Testis (tissue), 2 donors: ENCODE measurements at regions not wholly inside any gene's neighbourhood (a gene's known extent, or its start where the extent isn't known, plus 50 kb on each side); places are given as distances from the start of the nearest gene placed in this dataset.
"Not testable (repeated sequence)": the region's sequence is repeated elsewhere in the genome, so short reads cannot be mapped to it uniquely, and the experiment has no call there.

Experiments
- DNase-seq: peaks from one replicate; pipeline ENCODE4 v3.0.0-alpha.2; 2019
- H3K27ac ChIP-seq, 2 donors: fragments of 200-600 bp; sonication (generic); one replicate each; pipeline ENCODE4 v1.5.1; 2019
- H3K27me3 ChIP-seq: fragments of 200-600 bp; sonication (generic); one replicate; pipeline ENCODE4 v1.5.1; 2019
- H3K36me3 ChIP-seq: fragments of 200-600 bp; sonication (generic); one replicate; pipeline ENCODE4 v1.5.1; 2017; ENCODE audit warnings: low read depth; ENCODE audit errors: missing control alignments
- H3K4me1 ChIP-seq: fragments of 200-600 bp; sonication (generic); one replicate; pipeline ENCODE4 v1.5.1; 2019
- H3K4me3 ChIP-seq, 2 donors: fragments of 200-600 bp; sonication (generic); one replicate each; pipeline ENCODE4 v1.5.1; 2017 to 2019
- H3K9me3 ChIP-seq: fragments of 200-600 bp; sonication (generic); one replicate; pipeline ENCODE4 v1.5.1; 2017
- POLR2A ChIP-seq: fragments of 450-650 bp; IDR thresholded peaks from one replicate; pipeline ENCODE4 v1.6.1; 2017; ENCODE audit warnings: antibody characterized with exemption, mild to moderate bottlenecking, moderate library complexity
- WGBS, 2 donors: methylation state at CpG; one replicate each; pipeline ENCODE4 v1.1.5; 2018; 5-methylcytosine and 5-hydroxymethylcytosine counted together
- intact Hi-C: fragments of 100-400 bp; cut with DNase I; formaldehyde crosslinking; loops from one replicate; pipeline ENCODE4 v1.15.1; 2023; ENCODE audit warnings: low total_unique reads
- TF ChIP-seq, protein P1 (sequence below), 3 experiments: fragments of 450-650 bp in 2 of 3; fragments of 200-600 bp in 1 of 3; sonication (generic) in 1 of 3; IDR thresholded peaks; one replicate each; pipeline ENCODE4 v1.5.1; 2016 to 2019; ENCODE audit warnings: antibody characterized with exemption in 3 of 3, mild to moderate bottlenecking in 2 of 3, moderate library complexity in 1 of 3

DNA sequence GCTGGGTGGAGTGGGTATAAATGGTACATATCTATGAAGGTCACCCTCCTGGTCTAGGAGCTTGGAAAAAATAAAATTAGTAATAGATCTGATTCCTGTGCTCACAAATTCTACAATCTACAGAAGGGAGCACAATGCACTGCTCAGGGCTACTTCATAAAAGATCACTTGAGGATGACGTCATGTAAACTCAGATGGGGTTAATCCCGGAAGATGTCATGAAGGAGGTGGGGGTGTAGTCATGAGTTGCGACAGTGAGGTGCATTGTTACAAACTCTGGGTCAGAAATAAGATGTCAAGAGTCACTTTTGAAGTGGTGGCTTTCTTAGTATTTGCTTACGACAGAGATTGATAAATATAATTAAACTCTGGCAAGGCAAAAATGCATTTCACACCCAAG is 68.2 kb downstream of the LHX9 start:
- TF ChIP-seq, protein P1, sequence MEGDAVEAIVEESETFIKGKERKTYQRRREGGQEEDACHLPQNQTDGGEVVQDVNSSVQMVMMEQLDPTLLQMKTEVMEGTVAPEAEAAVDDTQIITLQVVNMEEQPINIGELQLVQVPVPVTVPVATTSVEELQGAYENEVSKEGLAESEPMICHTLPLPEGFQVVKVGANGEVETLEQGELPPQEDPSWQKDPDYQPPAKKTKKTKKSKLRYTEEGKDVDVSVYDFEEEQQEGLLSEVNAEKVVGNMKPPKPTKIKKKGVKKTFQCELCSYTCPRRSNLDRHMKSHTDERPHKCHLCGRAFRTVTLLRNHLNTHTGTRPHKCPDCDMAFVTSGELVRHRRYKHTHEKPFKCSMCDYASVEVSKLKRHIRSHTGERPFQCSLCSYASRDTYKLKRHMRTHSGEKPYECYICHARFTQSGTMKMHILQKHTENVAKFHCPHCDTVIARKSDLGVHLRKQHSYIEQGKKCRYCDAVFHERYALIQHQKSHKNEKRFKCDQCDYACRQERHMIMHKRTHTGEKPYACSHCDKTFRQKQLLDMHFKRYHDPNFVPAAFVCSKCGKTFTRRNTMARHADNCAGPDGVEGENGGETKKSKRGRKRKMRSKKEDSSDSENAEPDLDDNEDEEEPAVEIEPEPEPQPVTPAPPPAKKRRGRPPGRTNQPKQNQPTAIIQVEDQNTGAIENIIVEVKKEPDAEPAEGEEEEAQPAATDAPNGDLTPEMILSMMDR (IDR thresholded peaks at IDR 0.05), result no peak
- TF ChIP-seq POLR2A, result no peak
- H3K27ac ChIP-seq, result no peak overlapping the region
- no peak for DNase-seq
- intact Hi-C loops, result no loop called here
- 85 to 93% methylated on average over 4 of the region's 4 CpGs for WGBS, 2 donors
- no peaks in the 10 kb centered on the region for H3K9me3 ChIP-seq
- no peaks in the 10 kb centered on the region for H3K36me3 ChIP-seq
- no peak overlapping the region for H3K4me3 ChIP-seq
- no peaks in the 10 kb centered on the region for H3K27me3 ChIP-seq
- H3K4me1 ChIP-seq, result no peaks in the 10 kb centered on the region

DNA sequence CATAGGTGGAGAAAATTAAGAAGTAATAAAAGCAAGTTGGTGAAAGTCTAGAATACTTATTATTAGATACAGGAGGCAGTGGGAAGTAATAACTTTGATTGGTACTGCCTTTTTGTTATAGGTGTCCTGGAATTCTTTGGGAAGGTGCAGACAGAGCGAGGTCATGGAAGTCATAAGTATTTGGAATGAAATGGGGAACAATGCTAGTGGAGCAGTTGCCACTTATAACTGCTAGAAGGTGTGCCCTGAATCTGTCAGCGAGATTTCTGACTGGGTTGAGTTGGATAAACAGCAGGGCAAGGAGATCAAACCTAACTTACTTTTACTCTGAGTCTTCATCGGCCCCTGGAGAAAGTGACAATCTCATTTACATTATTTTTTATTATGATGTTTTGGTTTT is 69.6 kb downstream of the LHX9 start:
- Histone ChIP-seq H3K27ac (no peak overlapping the region), H3K27me3 (no peaks in the 10 kb centered on the region), H3K4me3 (no peak overlapping the region), H3K36me3 (no peaks in the 10 kb centered on the region), H3K9me3 (no peaks in the 10 kb centered on the region), H3K4me1 (no peaks in the 10 kb centered on the region)
- intact Hi-C loops, result no loop called here
- TF ChIP-seq POLR2A, result no peak
- TF ChIP-seq, protein P1 (IDR thresholded peaks at IDR 0.05), result no peak
- WGBS, 2 donors, result 93 to 95% methylated on average over 3 of the region's 3 CpGs
- no peak for DNase-seq

DNA sequence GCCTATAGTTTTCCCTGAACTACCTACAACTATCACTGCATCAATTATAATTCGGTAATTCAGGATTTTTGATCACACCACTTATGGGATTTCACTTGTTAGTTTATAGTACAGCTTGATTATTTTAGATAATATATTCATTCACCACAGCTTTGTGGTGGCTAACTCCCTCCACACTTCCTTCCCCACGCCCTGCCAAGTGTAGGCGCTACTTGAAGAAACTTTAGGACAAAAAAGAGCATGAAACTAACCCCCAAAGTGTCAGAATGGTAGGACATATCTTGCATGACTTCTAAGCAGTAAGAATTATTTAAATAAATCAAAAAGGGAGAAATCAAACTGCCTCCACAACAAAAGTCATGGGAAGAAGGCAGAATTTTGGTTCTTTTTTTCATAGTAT is 70.1 kb downstream of the LHX9 start:
- 82 to 87% methylated on average over 3 of the region's 3 CpGs for WGBS, 2 donors
- intact Hi-C loops, result no loop called here
- no peaks in the 10 kb centered on the region for H3K4me1 ChIP-seq

DNA sequence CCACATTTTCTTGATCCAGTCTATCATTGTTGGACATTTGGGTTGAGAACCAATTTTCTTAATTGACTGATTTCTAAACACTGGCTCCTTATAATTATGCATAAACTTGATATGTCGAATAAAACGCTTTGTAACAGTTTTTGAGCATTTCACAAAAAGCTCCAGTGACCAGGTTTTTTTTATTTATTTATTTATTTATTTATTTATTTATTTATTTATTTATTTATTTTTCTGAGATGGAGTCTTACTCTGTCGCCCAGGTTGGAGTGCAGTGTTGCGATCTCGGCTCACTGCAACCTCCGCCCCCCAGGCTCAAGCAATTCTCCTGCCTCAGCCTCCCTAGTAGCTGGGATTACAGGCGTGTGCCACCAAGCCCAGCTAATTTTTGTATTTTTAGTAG is 71.4 kb downstream of the LHX9 start:
- H3K27ac ChIP-seq, H3K4me3 ChIP-seq, DNase-seq, H3K27me3 ChIP-seq, H3K9me3 ChIP-seq, H3K36me3 ChIP-seq, H3K4me1 ChIP-seq, intact Hi-C loops: not testable (repeated sequence)
- WGBS, 2 donors, result 94 to 97% methylated on average over 7 of the region's 7 CpGs

More for the DNA sequence above, 70.1 kb downstream of the LHX9 start:
- Histone ChIP-seq H3K9me3 (no peaks in the 10 kb centered on the region), H3K27ac (no peak overlapping the region), H3K27me3 (no peaks in the 10 kb centered on the region), H3K4me3 (no peak overlapping the region), H3K36me3 (no peaks in the 10 kb centered on the region)
- TF ChIP-seq, protein P1 (IDR thresholded peaks at IDR 0.05), result no peak
- no peak for TF ChIP-seq POLR2A
- DNase-seq, result no peak

DNA sequence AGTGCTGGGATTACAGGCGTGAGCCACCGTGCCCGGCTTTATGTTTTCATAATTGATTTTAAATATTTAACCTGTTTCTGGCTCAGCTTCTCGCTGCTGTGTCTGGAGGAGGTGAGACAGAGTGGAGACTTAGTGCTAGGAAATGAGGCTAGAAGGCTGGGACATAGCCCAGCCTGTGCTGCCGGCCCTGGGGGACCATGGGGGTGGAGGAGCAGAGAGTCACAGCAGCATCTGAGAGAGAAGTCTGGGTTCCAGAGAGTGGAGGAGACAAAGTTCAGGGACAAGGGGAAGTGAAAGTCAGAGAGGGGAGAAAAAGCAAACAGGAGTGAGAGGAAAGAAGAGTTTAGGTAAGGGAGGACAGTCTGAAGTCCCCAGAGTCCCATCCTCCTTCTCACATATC is 71.9 kb downstream of the LHX9 start:
- Histone ChIP-seq H3K27me3 (no peaks in the 10 kb centered on the region), H3K4me1 (no peaks in the 10 kb centered on the region), H3K4me3 (no peak overlapping the region), H3K36me3 (no peaks in the 10 kb centered on the region), H3K9me3 (no peaks in the 10 kb centered on the region), H3K27ac (no peak overlapping the region)
- WGBS, 2 donors, result 86 to 88% methylated on average over 5 of the region's 5 CpGs
- TF ChIP-seq, protein P1 (IDR thresholded peaks at IDR 0.05), result no peak
- no peak for TF ChIP-seq POLR2A
- DNase-seq, result no peak
- intact Hi-C loops, result no loop called here
